Endothelial cell of umbilical vein (primary cell): ENCODE measurements at regions not wholly inside any gene's neighbourhood (a gene's known extent, or its start where the extent isn't known, plus 50 kb on each side); places are given as distances from the start of the nearest gene placed in this dataset.

Source experiments
- CTCF ChIP-seq, 2 donors: IDR thresholded peaks; 1 replicate in 1 of 2; 2 replicates in 1 of 2; pipeline ENCODE4 v1.5.1; 2011; ENCODE audit warnings: low read length in 2 of 2, mild to moderate bottlenecking in 2 of 2, moderate library complexity in 2 of 2, control low read depth in 1 of 2, inconsistent platforms in 1 of 2, low read depth in 1 of 2; ENCODE audit not compliant: insufficient read depth in 1 of 2; ENCODE audit errors: extremely low read depth in 1 of 2
- EZH2 ChIP-seq: IDR thresholded peaks from 2 replicates; pipeline ENCODE4 v1.6.1; 2012; ENCODE audit warnings: borderline replicate concordance, low read depth, mild to moderate bottlenecking, moderate library complexity, low read length, inconsistent platforms; ENCODE audit not compliant: severe bottlenecking
- JUN ChIP-seq: IDR thresholded peaks from 2 replicates; pipeline ENCODE4 v1.6.1; 2011; ENCODE audit warnings: borderline replicate concordance, low read depth; ENCODE audit not compliant: insufficient read length, insufficient read depth
- MAX ChIP-seq: IDR thresholded peaks from 2 replicates; pipeline ENCODE4 v1.6.1; 2011; ENCODE audit not compliant: insufficient read depth, insufficient read length
- MYC ChIP-seq: IDR thresholded peaks from one replicate; pipeline ENCODE4 v1.6.1; 2011; ENCODE audit warnings: mild to moderate bottlenecking, low read depth, low read length
- POLR2A ChIP-seq: IDR thresholded peaks from 2 replicates; pipeline ENCODE4 v1.6.1; 2012; ENCODE audit warnings: low read depth, mild to moderate bottlenecking, control low read depth, low read length
- POLR2AphosphoS5 ChIP-seq: IDR thresholded peaks from 2 replicates; pipeline ENCODE4 v1.6.1; 2012; ENCODE audit warnings: low read depth, mild to moderate bottlenecking, control low read depth, low read length, moderate library complexity; ENCODE audit not compliant: insufficient read depth

- TF ChIP-seq CTCF (IDR thresholded peaks at IDR 0.05; ENCODE audit: extremely low read depth in 1 of 2, insufficient read depth in 1 of 2, low read depth in 1 of 2, low read length in 2 of 2) (no peak), POLR2AphosphoS5 (no peak), JUN (no peak), POLR2A (no peak), EZH2 (no peak), MAX (no peak), MYC (no peak)
Observed at GRCh38 chr11:70948855-70949531, 303.4 kb downstream of the SHANK2 start.
